ENCODE measurements at regions not wholly inside any gene's neighbourhood (a gene's known extent, or its start where the extent isn't known, plus 50 kb on each side); places are given as distances from the start of the nearest gene placed in this dataset.

DNA sequence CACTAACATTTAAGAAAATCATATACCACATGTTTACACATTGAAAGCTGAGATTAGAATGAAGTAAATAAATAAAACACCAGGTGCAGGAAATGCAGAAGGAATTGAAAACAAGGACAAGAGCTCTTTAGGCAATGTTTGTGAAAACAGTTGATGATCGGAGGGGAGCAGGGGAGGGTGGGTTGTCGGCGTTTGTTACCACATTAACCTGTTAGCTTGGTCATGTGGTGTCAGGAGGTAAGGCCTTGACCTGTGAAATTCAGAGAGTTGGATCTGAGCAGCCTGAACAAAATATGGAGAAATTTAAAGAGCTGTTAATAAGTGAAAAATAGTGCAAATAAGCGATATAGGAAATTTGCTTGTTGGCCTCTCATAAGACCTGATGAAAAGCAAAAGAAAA, 759.9 kb downstream of the PDHA2 start:
- Histone ChIP-seq H2AFZ (ENCODE audit: insufficient read depth, low read depth, low read length, poor library complexity, severe bottlenecking) (no peak overlapping the region), H3K27me3 (ENCODE audit: control insufficient read depth in 2 of 2, insufficient read depth in 2 of 2, low read length in 2 of 2) (no peaks in the 10 kb centered on the region), H4K20me1 (ENCODE audit: insufficient read depth, low read length) (no peaks in the 10 kb centered on the region), H3K4me2 (replicated peaks; ENCODE audit: extremely low read depth, low read length, poor library complexity, severe bottlenecking) (no peak overlapping the region), H3K27ac (ENCODE audit: low read depth in 1 of 2, low read length in 2 of 2) (no peak overlapping the region), H3K9me3 (replicated peaks in 1 of 2; ENCODE audit: control insufficient read depth in 1 of 2, insufficient read depth in 1 of 2, low read length in 2 of 2) (peaks cover 0 to 2% of the 10 kb centered on the region in 2 donors), H3K79me2 (ENCODE audit: insufficient read depth, low read length) (no peaks in the 10 kb centered on the region), H3K36me3 (replicated peaks in 1 of 2; ENCODE audit: control insufficient read depth in 1 of 2, insufficient read depth in 2 of 2, low read length in 2 of 2) (no peaks in the 10 kb centered on the region), H3K9ac (ENCODE audit: insufficient read depth, low read length, poor library complexity, severe bottlenecking) (no peak overlapping the region), H3K4me1 (ENCODE audit: control insufficient read depth in 1 of 2, insufficient read depth in 2 of 2, low read length in 2 of 2) (no peaks in the 10 kb centered on the region), H3K4me3 (replicated peaks in 1 of 3; ENCODE audit: low read depth in 2 of 3, low read length in 3 of 3) (no peak overlapping the region)
- H3K27me3 Mint-ChIP-seq (ENCODE audit: low read depth in 3 of 3), result no peaks in the 10 kb centered on the region
- no peak overlapping the region for H3K27ac Mint-ChIP-seq
- 100% methylated on average over 2 of the region's 4 CpGs for WGBS (ENCODE audit: insufficient coverage)
- no peaks in the 10 kb centered on the region for H3K4me1 Mint-ChIP-seq
- TF ChIP-seq, protein P1, sequence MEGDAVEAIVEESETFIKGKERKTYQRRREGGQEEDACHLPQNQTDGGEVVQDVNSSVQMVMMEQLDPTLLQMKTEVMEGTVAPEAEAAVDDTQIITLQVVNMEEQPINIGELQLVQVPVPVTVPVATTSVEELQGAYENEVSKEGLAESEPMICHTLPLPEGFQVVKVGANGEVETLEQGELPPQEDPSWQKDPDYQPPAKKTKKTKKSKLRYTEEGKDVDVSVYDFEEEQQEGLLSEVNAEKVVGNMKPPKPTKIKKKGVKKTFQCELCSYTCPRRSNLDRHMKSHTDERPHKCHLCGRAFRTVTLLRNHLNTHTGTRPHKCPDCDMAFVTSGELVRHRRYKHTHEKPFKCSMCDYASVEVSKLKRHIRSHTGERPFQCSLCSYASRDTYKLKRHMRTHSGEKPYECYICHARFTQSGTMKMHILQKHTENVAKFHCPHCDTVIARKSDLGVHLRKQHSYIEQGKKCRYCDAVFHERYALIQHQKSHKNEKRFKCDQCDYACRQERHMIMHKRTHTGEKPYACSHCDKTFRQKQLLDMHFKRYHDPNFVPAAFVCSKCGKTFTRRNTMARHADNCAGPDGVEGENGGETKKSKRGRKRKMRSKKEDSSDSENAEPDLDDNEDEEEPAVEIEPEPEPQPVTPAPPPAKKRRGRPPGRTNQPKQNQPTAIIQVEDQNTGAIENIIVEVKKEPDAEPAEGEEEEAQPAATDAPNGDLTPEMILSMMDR (IDR thresholded peaks at IDR 0.05), result no peak
- no peak overlapping the region for H3K4me3 Mint-ChIP-seq
- intact Hi-C loops (cut with micrococcal nuclease), result no loop called here
- peaks cover 0 to 11% (median 3%) of the 10 kb centered on the region in 7 donors for H3K9me3 Mint-ChIP-seq
- no peak for DNase-seq
- no peaks in the 10 kb centered on the region for H3K36me3 Mint-ChIP-seq

DNA sequence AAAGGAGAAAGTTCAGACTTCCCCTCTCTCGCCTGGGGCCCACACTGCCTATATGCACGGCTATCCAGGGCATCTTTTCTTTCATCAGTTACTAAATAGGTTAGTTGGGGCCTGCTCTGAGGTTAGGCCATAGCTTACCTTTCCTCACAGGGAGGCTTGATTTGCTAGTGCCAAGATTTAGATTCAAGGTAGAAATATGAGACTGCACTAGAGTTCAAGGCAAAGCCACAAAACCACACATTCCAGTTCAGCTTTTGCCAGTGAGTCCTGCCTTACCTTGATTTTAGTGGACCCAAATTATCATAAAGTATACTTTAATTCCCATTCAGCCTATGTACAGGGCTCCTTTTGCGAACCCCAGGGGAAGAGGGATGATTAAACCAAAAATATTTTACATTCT, 762.8 kb downstream of the PDHA2 start:
- Mint-ChIP-seq H3K9me3 (peaks cover 0 to 7% (median 2%) of the 10 kb centered on the region in 7 donors), H3K27me3 (ENCODE audit: low read depth in 3 of 3) (no peaks in the 10 kb centered on the region), H3K36me3 (no peaks in the 10 kb centered on the region), H3K4me3 (no peak overlapping the region), H3K27ac (no peak overlapping the region), H3K4me1 (no peaks in the 10 kb centered on the region)
- intact Hi-C loops (cut with micrococcal nuclease), result no loop called here
- Histone ChIP-seq H3K4me2 (replicated peaks; ENCODE audit: extremely low read depth, low read length, poor library complexity, severe bottlenecking) (no peak overlapping the region), H2AFZ (ENCODE audit: insufficient read depth, low read depth, low read length, poor library complexity, severe bottlenecking) (no peak overlapping the region), H3K79me2 (ENCODE audit: insufficient read depth, low read length) (no peaks in the 10 kb centered on the region), H3K36me3 (replicated peaks in 1 of 2; ENCODE audit: control insufficient read depth in 1 of 2, insufficient read depth in 2 of 2, low read length in 2 of 2) (no peaks in the 10 kb centered on the region), H3K27ac (ENCODE audit: low read depth in 1 of 2, low read length in 2 of 2) (no peak overlapping the region), H4K20me1 (ENCODE audit: insufficient read depth, low read length) (no peaks in the 10 kb centered on the region), H3K27me3 (ENCODE audit: control insufficient read depth in 2 of 2, insufficient read depth in 2 of 2, low read length in 2 of 2) (no peaks in the 10 kb centered on the region), H3K9ac (ENCODE audit: insufficient read depth, low read length, poor library complexity, severe bottlenecking) (no peak overlapping the region), H3K9me3 (replicated peaks in 1 of 2; ENCODE audit: control insufficient read depth in 1 of 2, insufficient read depth in 1 of 2, low read length in 2 of 2) (peaks cover 0 to 2% of the 10 kb centered on the region in 2 donors), H3K4me3 (replicated peaks in 1 of 3; ENCODE audit: low read depth in 2 of 3, low read length in 3 of 3) (no peak overlapping the region), H3K4me1 (ENCODE audit: control insufficient read depth in 1 of 2, insufficient read depth in 2 of 2, low read length in 2 of 2) (no peaks in the 10 kb centered on the region)
- WGBS (ENCODE audit: insufficient coverage), result no CpG with 5 or more reads among the region's 3 CpGs
- TF ChIP-seq, protein P1 (IDR thresholded peaks at IDR 0.05), result no peak
- DNase-seq, result no peak
